OCI-LY1 (cell line): ENCODE measurements at regions not wholly inside any gene's neighbourhood (a gene's known extent, or its start where the extent isn't known, plus 50 kb on each side); places are given as distances from the start of the nearest gene placed in this dataset.

Experiments
- H2AFZ ChIP-seq: fragments of 200-600 bp; sonication (generic), shearing (Covaris generic); 2 replicates; pipeline ENCODE4 v1.6.0; 2014; ENCODE audit warnings: antibody characterized with exemption, mild to moderate bottlenecking, low read length
- H3F3A ChIP-seq: fragments of 200-600 bp; sonication (generic), shearing (Covaris generic); 2 replicates; pipeline ENCODE4 v1.6.0; 2014; ENCODE audit warnings: mild to moderate bottlenecking, antibody characterized with exemption, low read length, moderate library complexity; ENCODE audit not compliant: insufficient read depth
- H3K27ac ChIP-seq: fragments of 200-600 bp; sonication (generic); 2 replicates; pipeline ENCODE4 v1.5.1; 2014; ENCODE audit warnings: low read length, mixed run types, mild to moderate bottlenecking, low read depth; ENCODE audit not compliant: poor library complexity, severe bottlenecking
- H3K27me3 ChIP-seq: fragments of 200-600 bp; sonication (generic); 2 replicates; pipeline ENCODE4 v1.6.0; 2014; ENCODE audit warnings: antibody characterized with exemption, mild to moderate bottlenecking, low read length, moderate library complexity; ENCODE audit not compliant: insufficient read depth
- H3K36me3 ChIP-seq: fragments of 200-600 bp; sonication (generic); 2 replicates; pipeline ENCODE4 v1.6.1; 2014; ENCODE audit warnings: mild to moderate bottlenecking, antibody characterized with exemption, low read length, moderate library complexity, mixed read lengths; ENCODE audit not compliant: insufficient read depth
- H3K4me1 ChIP-seq: fragments of 200-600 bp; sonication (generic); 2 replicates; pipeline ENCODE4 v1.5.1; 2014; ENCODE audit warnings: mild to moderate bottlenecking, low read length, moderate library complexity; ENCODE audit not compliant: insufficient read depth, severe bottlenecking
- H3K4me2 ChIP-seq: fragments of 200-600 bp; sonication (generic), shearing (Covaris generic); 2 replicates; pipeline ENCODE4 v1.6.1; 2014; ENCODE audit warnings: low read length
- H3K4me3 ChIP-seq: fragments of 200-600 bp; sonication (generic); 2 replicates; pipeline ENCODE4 v1.5.1; 2014; ENCODE audit warnings: low read length, low read depth, mild to moderate bottlenecking, mixed read lengths; ENCODE audit not compliant: poor library complexity, severe bottlenecking
- H3K79me2 ChIP-seq: fragments of 200-600 bp; shearing (Covaris generic); 2 replicates; pipeline ENCODE4 v1.6.1; 2016; ENCODE audit warnings: mixed run types, low read length, mixed read lengths; ENCODE audit not compliant: insufficient read depth
- H3K9ac ChIP-seq: fragments of 200-600 bp; sonication (generic), shearing (Covaris generic); 2 replicates; pipeline ENCODE4 v1.6.1; 2014; ENCODE audit warnings: mild to moderate bottlenecking, low read length, mixed read lengths
- H3K9me2 ChIP-seq: fragments of 200-600 bp; sonication (generic), shearing (Covaris generic); 2 replicates; pipeline ENCODE4 v1.6.1; 2014; ENCODE audit warnings: low read depth, mild to moderate bottlenecking, low read length, mixed read lengths
- H3K9me3 ChIP-seq: fragments of 200-600 bp; shearing (Covaris generic); 2 replicates; pipeline ENCODE4 v1.6.1; 2014; ENCODE audit warnings: low read length, mixed read lengths
- H4K20me1 ChIP-seq: fragments of 200-600 bp; sonication (generic), shearing (Covaris generic); 2 replicates; pipeline ENCODE4 v1.6.0; 2016; ENCODE audit warnings: mild to moderate bottlenecking, low read length; ENCODE audit not compliant: insufficient read depth
- EZH2 ChIP-seq: fragments of 200-600 bp; sonication (generic), shearing (Covaris generic); IDR thresholded peaks from 2 replicates; pipeline ENCODE4 v1.8.0; 2017; ENCODE audit warnings: borderline replicate concordance, mixed run types, mild to moderate bottlenecking, antibody characterized with exemption, low read length, moderate library complexity, mixed read lengths
- TF ChIP-seq, protein P1 (sequence below): fragments of 200-600 bp; sonication (generic), shearing (Covaris generic); IDR thresholded peaks from 2 replicates; pipeline ENCODE4 v1.5.1; 2017; ENCODE audit warnings: mild to moderate bottlenecking, antibody characterized with exemption, low read length, moderate library complexity, mixed read lengths

DNA sequence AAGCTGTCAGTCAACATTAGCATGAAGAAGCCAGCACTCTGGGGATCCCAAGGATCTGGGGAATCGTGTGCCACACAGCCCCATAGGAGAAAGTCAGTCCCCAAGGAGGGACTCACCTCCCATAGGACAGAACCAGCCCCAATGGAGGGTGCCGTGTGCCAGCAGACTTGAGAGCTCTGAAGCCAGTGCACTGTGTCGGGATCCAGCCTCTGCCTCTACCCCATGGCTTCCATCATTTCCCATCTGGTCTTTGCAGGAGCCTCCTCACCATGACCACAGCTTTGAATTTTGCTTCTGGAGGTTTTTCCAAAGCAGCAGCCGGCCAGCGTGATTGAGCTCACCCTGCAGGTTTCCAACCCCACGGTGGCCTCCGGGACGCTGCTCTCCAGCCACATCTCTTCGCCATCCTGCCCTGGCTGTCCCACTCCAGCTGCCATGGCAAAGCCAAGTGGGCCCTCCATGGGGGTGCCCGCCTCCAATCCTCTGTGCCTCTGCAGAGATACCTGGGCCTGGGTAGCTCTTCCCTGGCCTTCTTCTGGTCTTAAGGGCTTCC is 171.8 kb upstream of the SHH start:
- no peak overlapping the region for H3K4me2 ChIP-seq
- H3K36me3 ChIP-seq, result no peaks in the 10 kb centered on the region
- H3K4me3 ChIP-seq, result no peak overlapping the region
- H4K20me1 ChIP-seq, result no peaks in the 10 kb centered on the region
- no peak overlapping the region for H2AFZ ChIP-seq
- no peaks in the 10 kb centered on the region for H3K9me2 ChIP-seq
- 0 out of 2 replicates have a peak, but pooled peaks cover 4% of the 10 kb centered on the region for H3K27me3 ChIP-seq
- TF ChIP-seq, protein P1, sequence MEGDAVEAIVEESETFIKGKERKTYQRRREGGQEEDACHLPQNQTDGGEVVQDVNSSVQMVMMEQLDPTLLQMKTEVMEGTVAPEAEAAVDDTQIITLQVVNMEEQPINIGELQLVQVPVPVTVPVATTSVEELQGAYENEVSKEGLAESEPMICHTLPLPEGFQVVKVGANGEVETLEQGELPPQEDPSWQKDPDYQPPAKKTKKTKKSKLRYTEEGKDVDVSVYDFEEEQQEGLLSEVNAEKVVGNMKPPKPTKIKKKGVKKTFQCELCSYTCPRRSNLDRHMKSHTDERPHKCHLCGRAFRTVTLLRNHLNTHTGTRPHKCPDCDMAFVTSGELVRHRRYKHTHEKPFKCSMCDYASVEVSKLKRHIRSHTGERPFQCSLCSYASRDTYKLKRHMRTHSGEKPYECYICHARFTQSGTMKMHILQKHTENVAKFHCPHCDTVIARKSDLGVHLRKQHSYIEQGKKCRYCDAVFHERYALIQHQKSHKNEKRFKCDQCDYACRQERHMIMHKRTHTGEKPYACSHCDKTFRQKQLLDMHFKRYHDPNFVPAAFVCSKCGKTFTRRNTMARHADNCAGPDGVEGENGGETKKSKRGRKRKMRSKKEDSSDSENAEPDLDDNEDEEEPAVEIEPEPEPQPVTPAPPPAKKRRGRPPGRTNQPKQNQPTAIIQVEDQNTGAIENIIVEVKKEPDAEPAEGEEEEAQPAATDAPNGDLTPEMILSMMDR, result no peak
- no peak for TF ChIP-seq EZH2
- H3K4me1 ChIP-seq, result no peaks in the 10 kb centered on the region
- no peak overlapping the region for H3K9ac ChIP-seq
- H3K79me2 ChIP-seq, result no peaks in the 10 kb centered on the region
- H3K9me3 ChIP-seq, result no peaks in the 10 kb centered on the region
- H3F3A ChIP-seq, result no peaks in the 10 kb centered on the region
- no peak overlapping the region for H3K27ac ChIP-seq

DNA sequence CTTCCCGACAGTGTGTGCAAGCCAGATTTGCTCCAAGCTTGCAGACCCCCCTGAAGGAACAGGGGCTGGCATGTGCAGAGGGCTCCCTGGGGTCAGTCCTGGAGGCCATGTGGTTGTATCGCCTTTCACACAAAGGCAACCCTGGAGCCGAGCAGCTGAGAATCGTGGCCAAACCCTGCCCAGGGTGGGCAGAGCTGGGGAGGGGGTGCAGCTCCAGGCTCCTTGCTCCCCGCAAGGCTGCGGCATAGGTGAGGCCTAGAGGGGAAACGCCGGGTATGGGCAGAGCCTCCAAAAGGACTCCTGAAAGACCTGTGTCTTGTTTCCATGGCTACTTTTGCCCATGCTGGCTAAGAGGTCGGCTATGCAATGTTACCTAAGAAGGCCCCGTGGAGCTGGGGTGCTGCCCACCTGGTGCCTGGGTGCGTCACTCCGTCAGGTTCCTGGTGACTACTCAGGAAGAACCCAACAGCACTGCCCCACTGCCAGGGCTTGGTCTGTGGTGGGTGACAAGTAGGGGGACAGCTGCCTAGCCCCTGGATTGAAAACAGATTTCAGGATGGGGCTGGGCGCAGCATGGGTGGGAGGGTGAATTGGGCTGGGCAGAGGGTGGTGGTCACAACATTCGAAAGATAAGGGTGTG is 171.0 kb upstream of the SHH start:
- Histone ChIP-seq H3K9me2 (no peaks in the 10 kb centered on the region), H3K4me2 (no peak overlapping the region), H3K27me3 (0 out of 2 replicates have a peak, but pooled peaks cover 4% of the 10 kb centered on the region), H3K9ac (no peak overlapping the region), H3K27ac (no peak overlapping the region), H3K9me3 (no peaks in the 10 kb centered on the region), H3K79me2 (no peaks in the 10 kb centered on the region), H4K20me1 (no peaks in the 10 kb centered on the region), H3K36me3 (no peaks in the 10 kb centered on the region), H3K4me1 (no peaks in the 10 kb centered on the region), H3K4me3 (no peak overlapping the region), H2AFZ (no peak overlapping the region), H3F3A (no peaks in the 10 kb centered on the region)
- TF ChIP-seq, protein P1, result no peak
- TF ChIP-seq EZH2, result no peak

DNA sequence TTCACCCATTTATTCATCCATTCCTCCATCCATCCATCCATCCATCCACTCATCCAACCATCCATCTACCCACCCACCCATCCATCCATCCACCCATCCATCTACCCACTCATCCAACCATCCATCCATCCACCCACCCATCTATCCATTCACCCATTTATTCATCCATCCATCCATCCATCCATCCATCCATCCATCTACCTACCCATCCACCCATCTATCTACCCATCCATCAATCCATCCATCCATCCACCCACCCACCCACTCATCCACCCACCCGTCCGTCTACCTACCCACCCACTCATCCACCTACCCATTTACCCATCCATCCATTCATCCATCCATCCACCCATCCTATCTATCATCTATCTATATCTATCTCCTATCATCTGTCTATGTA is 169.4 kb upstream of the SHH start:
- H3K4me3 ChIP-seq, result no peak overlapping the region
- no peaks in the 10 kb centered on the region for H3K4me1 ChIP-seq
- no peaks in the 10 kb centered on the region for H3F3A ChIP-seq
- no peaks in the 10 kb centered on the region for H3K9me3 ChIP-seq
- H3K36me3 ChIP-seq, result no peaks in the 10 kb centered on the region
- H2AFZ ChIP-seq, result no peak overlapping the region
- H3K27ac ChIP-seq, result no peak overlapping the region
- 0 out of 2 replicates have a peak, but pooled peaks cover 4% of the 10 kb centered on the region for H3K27me3 ChIP-seq
- no peak overlapping the region for H3K4me2 ChIP-seq
- TF ChIP-seq, protein P1, result no peak
- TF ChIP-seq EZH2, result no peak
- no peaks in the 10 kb centered on the region for H3K9me2 ChIP-seq
- no peak overlapping the region for H3K9ac ChIP-seq
- H3K79me2 ChIP-seq, result no peaks in the 10 kb centered on the region
- H4K20me1 ChIP-seq, result no peaks in the 10 kb centered on the region
